A673 (cell line): ENCODE measurements at regions not wholly inside any gene's neighbourhood (a gene's known extent, or its start where the extent isn't known, plus 50 kb on each side); places are given as distances from the start of the nearest gene placed in this dataset.

Experiments
- BruUV-seq: library from RNA; stranded (reverse); fragments of 400-500 nt; replicated peaks from 2 replicates; lab custom pipeline; 2021; lab: Mats Ljungman, UMichigan
- CTCF ChIA-PET: fragments of 300-600 bp; sonication (Branson Sonifier 250); formaldehyde crosslinking; loops from one replicate; lab custom pipeline; 2022; ENCODE audit warnings: antibody characterized with exemption; lab: Charles Lee
- POLR2A ChIA-PET: fragments of 300-600 bp; sonication (Branson Sonifier 250); formaldehyde crosslinking; loops from one replicate; lab custom pipeline; 2022; ENCODE audit warnings: antibody characterized with exemption; ENCODE audit not compliant: low non-redundant PET; lab: Charles Lee
- DNase-seq: peaks from one replicate; pipeline ENCODE4 v3.0.0-alpha.2; 2015; ENCODE audit warnings: low spot score
- H3K27ac ChIP-seq: fragments of 200-600 bp; sonication (generic); 2 replicates; pipeline ENCODE4 v1.5.1; 2016; ENCODE audit warnings: mixed run types, low read depth, mild to moderate bottlenecking, mixed read lengths, antibody characterized with exemption, low read length; ENCODE audit not compliant: poor library complexity, severe bottlenecking
- H3K27me3 ChIP-seq: fragments of 200-600 bp; sonication (generic); replicated peaks from 2 replicates; pipeline ENCODE4 v1.6.1; 2017; ENCODE audit warnings: mixed run types, low read depth, mild to moderate bottlenecking, mixed read lengths, antibody characterized with exemption, low read length; ENCODE audit not compliant: insufficient read depth, poor library complexity
- H3K36me3 ChIP-seq: fragments of 200-600 bp; sonication (generic); 2 replicates; pipeline ENCODE4 v1.6.1; 2016; ENCODE audit warnings: mixed run types, mild to moderate bottlenecking, mixed read lengths, antibody characterized with exemption, low read length; ENCODE audit not compliant: insufficient read depth, poor library complexity, severe bottlenecking
- H3K4me1 ChIP-seq: fragments of 200-600 bp; sonication (generic); 2 replicates; pipeline ENCODE4 v1.6.1; 2017; ENCODE audit warnings: mixed run types, mild to moderate bottlenecking, mixed read lengths, antibody characterized with exemption, low read length; ENCODE audit not compliant: insufficient read depth, poor library complexity, severe bottlenecking
- H3K4me3 ChIP-seq: fragments of 200-600 bp; sonication (generic); 2 replicates; pipeline ENCODE4 v1.5.1; 2016; ENCODE audit warnings: low read depth, mixed run types, mild to moderate bottlenecking, mixed read lengths, low read length; ENCODE audit not compliant: poor library complexity, severe bottlenecking
- H3K9me3 ChIP-seq: fragments of 200-600 bp; sonication (generic); 2 replicates; pipeline ENCODE4 v1.6.1; 2016; ENCODE audit warnings: mixed run types, low read depth, mild to moderate bottlenecking, mixed read lengths, antibody characterized with exemption, low read length; ENCODE audit not compliant: poor library complexity, severe bottlenecking
- EZH2 ChIP-seq: fragments of 200-600 bp; sonication (generic); IDR thresholded peaks from 2 replicates; pipeline ENCODE4 v1.6.1; 2017; ENCODE audit warnings: borderline replicate concordance, low read depth, mild to moderate bottlenecking, mixed read lengths, antibody characterized with exemption, low read length; ENCODE audit not compliant: poor library complexity, severe bottlenecking
- intact Hi-C: fragments of 100-400 bp; cut with micrococcal nuclease; formaldehyde crosslinking; loops from one replicate; pipeline ENCODE4 v1.10.0; 2022; ENCODE audit not compliant: unreplicated experiment
- TF ChIP-seq, protein P1 (sequence below): fragments of 300-800, 200-600 bp; sonication (generic); conservative IDR thresholded peaks from 2 replicates; pipeline ENCODE4 v1.5.1; 2017; ENCODE audit warnings: low read depth, mild to moderate bottlenecking, antibody characterized with exemption, low read length, moderate library complexity, mixed read lengths

DNA sequence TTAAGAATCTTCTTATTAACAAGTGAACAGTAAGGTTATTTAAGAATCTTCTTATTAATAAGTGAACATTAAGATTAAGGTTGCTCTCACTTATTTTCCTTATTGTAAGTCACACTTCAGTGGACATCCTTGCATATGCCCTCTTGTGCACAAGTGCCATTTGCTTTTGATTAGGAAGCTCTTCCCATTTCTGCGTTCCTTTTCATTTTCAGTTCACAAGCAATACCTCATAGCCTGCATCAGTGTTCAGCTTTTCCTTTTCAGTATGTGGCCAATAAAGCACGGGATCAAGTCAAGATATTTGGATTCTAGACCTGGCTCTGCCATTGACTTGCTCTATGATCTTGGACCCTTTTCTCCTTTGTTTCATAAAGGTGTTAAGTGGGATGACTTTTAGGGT, 158.7 kb downstream of the DISP1 start:
- no TSS peak for BruUV-seq
- intact Hi-C loops = no loop called here
- CTCF ChIA-PET = no interaction called here
- H3K36me3 ChIP-seq = no peaks in the 10 kb centered on the region
- H3K9me3 ChIP-seq = no peaks in the 10 kb centered on the region
- POLR2A ChIA-PET = no interaction called here
- TF ChIP-seq, protein P1, sequence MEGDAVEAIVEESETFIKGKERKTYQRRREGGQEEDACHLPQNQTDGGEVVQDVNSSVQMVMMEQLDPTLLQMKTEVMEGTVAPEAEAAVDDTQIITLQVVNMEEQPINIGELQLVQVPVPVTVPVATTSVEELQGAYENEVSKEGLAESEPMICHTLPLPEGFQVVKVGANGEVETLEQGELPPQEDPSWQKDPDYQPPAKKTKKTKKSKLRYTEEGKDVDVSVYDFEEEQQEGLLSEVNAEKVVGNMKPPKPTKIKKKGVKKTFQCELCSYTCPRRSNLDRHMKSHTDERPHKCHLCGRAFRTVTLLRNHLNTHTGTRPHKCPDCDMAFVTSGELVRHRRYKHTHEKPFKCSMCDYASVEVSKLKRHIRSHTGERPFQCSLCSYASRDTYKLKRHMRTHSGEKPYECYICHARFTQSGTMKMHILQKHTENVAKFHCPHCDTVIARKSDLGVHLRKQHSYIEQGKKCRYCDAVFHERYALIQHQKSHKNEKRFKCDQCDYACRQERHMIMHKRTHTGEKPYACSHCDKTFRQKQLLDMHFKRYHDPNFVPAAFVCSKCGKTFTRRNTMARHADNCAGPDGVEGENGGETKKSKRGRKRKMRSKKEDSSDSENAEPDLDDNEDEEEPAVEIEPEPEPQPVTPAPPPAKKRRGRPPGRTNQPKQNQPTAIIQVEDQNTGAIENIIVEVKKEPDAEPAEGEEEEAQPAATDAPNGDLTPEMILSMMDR = no peak
- TF ChIP-seq EZH2 = no peak
- no peak overlapping the region for H3K27ac ChIP-seq
- peaks cover 7% of the 10 kb centered on the region for H3K4me1 ChIP-seq
- H3K27me3 ChIP-seq = no peaks in the 10 kb centered on the region
- no peak overlapping the region for H3K4me3 ChIP-seq
- no peak for DNase-seq

DNA sequence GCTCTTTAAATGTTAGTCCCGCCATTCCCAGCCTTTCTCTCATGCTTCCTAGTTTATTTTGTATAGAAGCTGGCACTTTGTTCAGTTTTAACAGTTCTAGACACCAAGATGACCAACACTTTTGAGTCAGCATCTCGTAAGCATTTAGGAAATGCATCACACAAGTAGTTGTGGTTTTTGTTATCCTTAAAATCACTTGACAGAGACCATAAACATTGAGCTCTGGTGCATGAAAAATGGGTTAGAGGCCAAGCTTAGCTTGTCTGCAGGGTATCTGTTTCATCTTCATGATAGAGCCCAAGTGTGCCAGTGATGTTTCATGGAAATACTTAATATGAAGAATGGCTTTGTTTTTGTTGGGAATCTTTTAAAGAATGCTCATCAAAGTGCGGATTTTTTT, 159.7 kb downstream of the DISP1 start:
- no peak for DNase-seq
- POLR2A ChIA-PET = no interaction called here
- Histone ChIP-seq H3K36me3 (no peaks in the 10 kb centered on the region), H3K9me3 (no peaks in the 10 kb centered on the region), H3K27ac (no peak overlapping the region), H3K4me1 (peaks cover 7% of the 10 kb centered on the region), H3K4me3 (no peak overlapping the region), H3K27me3 (no peaks in the 10 kb centered on the region)
- CTCF ChIA-PET = no interaction called here
- no peak for TF ChIP-seq EZH2
- TF ChIP-seq, protein P1 = no peak
- BruUV-seq = no TSS peak
- intact Hi-C loops = no loop called here

DNA sequence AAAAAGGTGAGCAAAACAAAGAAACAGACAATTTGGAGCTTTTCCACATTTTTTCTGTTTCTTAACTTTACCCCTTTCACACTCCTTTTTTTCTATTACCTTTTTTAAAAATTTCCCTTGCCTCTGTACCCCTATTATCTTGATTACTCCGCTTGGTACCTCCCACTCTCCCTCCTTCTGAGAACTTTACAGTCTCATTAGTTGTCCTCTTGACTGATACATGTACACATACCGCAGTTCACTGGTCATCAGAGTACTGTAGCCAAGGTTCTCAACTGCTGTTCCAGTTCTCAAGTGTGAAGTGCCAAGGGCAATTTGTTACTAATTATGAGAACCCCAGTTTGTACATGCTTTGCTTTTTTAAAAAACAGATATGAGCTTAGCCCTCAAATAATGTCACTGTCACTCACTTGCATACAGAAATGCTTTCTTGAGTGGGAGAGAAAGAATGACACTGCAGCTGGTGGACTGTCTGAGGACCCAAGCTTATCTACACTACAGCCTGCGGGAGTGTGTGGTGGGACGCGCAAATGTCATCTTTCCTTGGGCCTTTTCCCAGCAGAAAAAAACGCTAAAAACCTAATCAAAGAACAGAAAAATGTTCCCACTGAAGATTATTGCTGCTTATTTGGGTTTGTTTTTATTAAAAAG, 160.8 kb downstream of the DISP1 start:
- ChIA-PET POLR2A (no interaction called here), CTCF (no interaction called here)
- H3K9me3 ChIP-seq = no peaks in the 10 kb centered on the region
- TF ChIP-seq, protein P1 = no peak
- no peak for TF ChIP-seq EZH2
- intact Hi-C loops = no loop called here
- H3K4me3 ChIP-seq = no peak overlapping the region
- peaks cover under 1% of the 10 kb centered on the region for H3K4me1 ChIP-seq
- no peaks in the 10 kb centered on the region for H3K36me3 ChIP-seq
- DNase-seq = no peak
- no peak overlapping the region for H3K27ac ChIP-seq
- no TSS peak for BruUV-seq
- H3K27me3 ChIP-seq = no peaks in the 10 kb centered on the region
